ENCODE measurements at regions not wholly inside any gene's neighbourhood (a gene's known extent, or its start where the extent isn't known, plus 50 kb on each side); places are given as distances from the start of the nearest gene placed in this dataset.
"Not testable (repeated sequence)": the region's sequence is repeated elsewhere in the genome, so short reads cannot be mapped to it uniquely, and the experiment has no call there.

- no peak for DNase-seq (ENCODE audit: low read depth in 2 of 2)
Measured at GRCh38 chr10:3350205-3350604, 177.6 kb upstream of the PITRM1 start.

DNA sequence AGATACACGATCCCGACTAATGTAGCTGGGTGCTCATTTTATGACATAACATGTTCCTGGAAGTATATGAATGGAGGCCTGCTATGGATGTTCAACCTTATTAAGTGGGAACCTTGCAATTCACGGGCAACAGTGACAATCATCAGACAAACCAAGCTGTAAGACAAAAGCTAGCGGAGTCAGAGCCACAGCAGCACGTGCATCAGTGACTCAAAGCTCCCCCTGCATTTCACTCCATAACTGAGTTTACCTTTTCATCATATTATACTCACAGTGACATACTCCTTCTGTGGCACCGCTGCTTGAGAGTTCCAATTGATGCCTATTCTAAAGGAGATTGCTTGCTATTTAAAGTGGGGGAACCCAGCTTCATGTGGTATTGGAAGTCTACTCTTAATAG lies 176.0 kb upstream of the PITRM1 start:
- no peak for DNase-seq (ENCODE audit: low read depth in 2 of 2)

- DNase-seq (ENCODE audit: low read depth in 2 of 2): no peak
Measured at GRCh38 chr10:3347413-3348182, 175.0 kb upstream of the PITRM1 start.

DNA sequence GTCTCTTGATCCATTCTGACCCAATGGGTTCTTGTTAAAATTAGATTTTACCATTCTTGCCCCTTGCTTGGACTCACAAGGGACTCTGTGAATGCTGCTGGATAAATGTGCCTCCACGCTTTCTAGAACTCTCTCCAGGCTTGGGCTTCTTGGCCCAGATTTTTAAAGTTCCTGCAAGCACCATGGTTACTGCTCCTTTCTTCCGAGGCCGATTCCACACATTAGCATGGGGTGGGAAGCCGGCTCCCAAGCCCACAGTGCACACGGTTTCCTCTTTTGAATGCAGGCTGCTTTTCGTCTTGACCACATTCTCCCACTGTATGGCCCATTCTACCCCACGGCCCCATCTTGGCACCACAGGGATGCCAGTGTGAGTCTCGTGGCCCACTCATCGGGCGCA lies 174.3 kb upstream of the PITRM1 start:
- no peak for DNase-seq (ENCODE audit: low read depth in 2 of 2)

DNA sequence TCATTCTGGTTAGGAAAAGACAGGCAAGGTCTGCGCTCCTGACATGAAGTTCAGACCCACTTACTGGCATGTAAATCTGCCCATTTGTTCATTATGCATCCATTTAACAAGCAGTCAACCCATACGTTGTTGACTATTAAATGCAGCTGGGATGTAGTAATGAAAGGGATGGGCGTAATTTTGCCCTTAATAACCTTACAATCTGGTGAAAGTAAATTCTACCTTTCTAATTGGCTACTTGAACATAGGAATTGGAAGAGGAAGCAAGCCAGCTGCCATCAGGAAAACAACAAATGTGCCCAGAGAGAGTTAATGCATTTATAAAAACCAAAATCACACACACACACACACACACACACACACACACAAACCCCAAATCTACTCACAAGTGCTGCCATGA lies 170.2 kb upstream of the PITRM1 start:
- DNase-seq (ENCODE audit: low read depth in 2 of 2): no peak

DNA sequence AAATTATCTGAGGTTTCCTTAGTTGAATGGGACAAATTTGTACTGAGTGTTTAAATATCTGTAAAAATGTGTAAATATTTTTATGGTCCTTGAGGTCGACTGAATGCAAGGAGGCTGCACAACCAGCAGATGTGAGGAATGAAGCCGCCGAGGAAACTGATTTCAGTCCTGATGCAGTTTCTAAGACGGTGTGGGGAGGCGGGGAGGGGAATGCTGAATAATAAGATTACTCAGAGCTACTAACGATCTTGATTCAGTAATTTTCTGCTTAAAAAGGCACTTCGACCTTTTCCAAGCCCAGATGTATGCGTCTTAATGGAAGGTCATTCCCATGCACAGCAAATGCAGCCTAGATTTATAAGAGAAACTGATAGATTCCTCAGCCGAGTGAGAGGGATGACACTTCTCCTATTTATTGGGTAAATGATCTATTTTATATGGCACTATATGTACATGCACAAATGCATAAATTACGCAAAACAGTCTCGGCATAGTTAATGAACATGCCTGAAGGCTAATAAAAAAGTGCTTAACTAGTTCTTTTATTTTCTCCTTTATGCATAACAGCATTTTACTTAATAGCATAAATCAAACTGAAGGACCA lies 167.6 kb upstream of the PITRM1 start:
- no peak for DNase-seq (ENCODE audit: low read depth in 2 of 2)

DNA sequence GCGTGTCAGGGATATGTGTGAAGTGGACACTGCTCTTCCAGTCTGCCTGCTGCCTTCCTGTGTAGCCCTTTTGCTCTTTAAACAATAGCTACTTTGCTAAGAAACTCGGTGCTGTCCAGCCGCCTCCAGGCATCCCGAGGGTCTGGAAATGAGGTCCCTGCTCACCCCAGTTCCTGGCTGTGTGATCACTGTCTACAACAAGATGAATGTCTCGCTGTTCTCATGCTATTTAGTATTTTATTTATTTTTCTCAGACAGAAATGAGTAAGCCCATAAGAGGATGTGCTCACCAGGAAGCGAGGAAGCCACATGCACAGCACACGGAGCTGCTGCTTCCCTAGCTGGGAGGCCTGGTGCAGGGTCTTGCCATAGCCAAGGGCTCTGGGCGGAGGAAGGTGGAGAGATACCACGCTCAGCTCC lies 167.0 kb upstream of the PITRM1 start:
- DNase-seq (ENCODE audit: low read depth in 2 of 2): no peak

GRCh38 chr10:3339121-3339520 lies 166.5 kb upstream of the PITRM1 start:
- DNase-seq (ENCODE audit: low read depth in 2 of 2): no peak

DNA sequence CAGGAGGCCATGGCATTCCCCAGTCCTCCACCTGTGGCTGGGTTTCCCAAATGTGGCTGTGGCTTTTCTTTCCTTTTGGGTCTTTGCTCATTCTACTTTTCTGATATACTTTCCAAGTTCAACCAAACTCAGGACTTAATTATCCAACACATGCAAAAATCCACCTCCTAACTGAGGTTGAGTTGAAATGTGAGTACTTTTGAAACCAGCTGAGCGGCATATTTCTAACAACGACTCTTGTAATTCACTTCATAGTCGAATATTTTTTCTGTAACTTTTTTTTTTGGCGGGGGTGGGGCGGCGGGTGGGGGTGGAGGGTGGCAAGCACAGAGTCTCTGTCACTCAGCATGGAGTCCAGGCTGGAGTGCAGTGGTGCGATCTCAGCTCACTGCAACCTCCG lies 165.2 kb upstream of the PITRM1 start:
- DNase-seq (ENCODE audit: low read depth in 2 of 2): no peak

DNA sequence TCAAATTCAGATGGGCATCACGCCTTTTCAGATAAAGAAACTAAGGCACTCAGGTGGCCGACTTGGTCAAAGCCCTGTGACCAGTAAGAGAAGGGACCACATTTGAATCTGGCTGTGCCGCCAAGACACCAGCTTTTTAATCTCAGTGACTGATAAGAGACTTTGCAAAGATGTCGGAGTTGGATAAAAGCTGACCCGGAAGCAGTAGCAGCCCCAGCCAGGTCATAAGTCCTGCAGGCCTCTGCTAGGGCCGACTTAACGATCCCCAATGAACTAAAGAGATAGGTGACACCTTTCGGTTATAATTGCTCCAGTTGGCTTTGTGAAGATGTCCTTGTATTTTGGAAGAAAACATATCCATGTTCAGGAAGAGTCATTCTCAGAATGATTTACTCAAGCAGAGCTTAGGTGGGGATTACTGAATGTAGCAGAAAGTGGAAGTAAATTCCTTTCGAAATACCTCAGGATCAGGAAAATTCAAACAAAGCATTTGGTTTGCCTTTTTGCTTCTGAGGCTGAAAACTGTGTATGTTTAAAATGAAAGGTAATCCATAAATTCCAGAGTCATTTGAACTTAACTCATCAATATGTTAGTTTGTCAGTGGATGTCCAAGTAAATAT lies 164.2 kb upstream of the PITRM1 start:
- DNase-seq (ENCODE audit: low read depth in 2 of 2): no peak

GRCh38 chr10:3333426-3333825 lies 160.8 kb upstream of the PITRM1 start:
- DNase-seq (ENCODE audit: low read depth in 2 of 2): no peak

GRCh38 chr10:3331690-3332230 lies 159.2 kb upstream of the PITRM1 start:
- no peak for DNase-seq (ENCODE audit: low read depth in 2 of 2)

- no peak for DNase-seq (ENCODE audit: low read depth in 2 of 2)
Measured at GRCh38 chr10:3331187-3331586, 158.6 kb upstream of the PITRM1 start.

DNA sequence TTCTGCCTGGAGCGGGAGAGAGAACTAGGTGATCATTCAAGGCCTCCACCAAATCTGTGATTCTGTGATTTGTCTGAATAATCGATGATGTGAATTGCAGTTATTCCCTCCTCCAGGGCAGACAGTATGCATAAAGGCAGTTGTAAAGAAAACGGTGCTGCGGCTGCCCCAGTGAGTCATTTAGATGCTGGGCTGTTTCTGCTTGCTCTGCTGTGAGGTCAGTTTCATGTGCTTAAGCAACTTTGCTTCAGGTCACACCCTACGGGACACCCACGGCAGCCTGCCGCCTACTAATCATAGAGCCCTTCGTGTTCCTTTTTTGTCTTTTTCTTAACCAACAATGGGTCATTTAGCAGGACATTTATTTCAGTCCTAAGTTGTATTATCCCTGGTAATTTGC lies 158.1 kb upstream of the PITRM1 start:
- no peak for DNase-seq (ENCODE audit: low read depth in 2 of 2)

- no peak for DNase-seq (ENCODE audit: low read depth in 2 of 2)
Measured at GRCh38 chr10:3325954-3326750, 153.6 kb upstream of the PITRM1 start.

DNA sequence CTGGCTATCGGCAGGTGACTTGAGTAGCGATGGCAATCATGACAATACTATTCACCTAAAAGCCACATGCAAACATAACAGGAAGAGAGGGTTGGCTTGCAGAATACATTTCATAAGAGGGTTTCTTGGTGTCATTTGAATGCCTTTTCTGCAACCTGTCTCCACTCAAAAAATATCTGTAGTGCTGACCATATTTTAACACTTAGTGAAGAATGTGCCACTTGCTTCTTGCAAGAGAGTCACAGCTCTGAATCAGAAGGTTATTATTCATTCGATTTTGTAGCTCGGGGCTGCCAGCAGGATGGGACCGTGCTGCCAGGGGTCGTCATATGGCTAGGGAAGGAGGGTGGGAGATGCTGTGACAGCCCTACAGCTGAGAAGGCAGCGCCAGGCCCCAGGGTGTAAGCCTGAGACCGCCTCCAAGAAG lies 152.0 kb upstream of the PITRM1 start:
- no peak for DNase-seq (ENCODE audit: low read depth in 2 of 2)

GRCh38 chr10:3323865-3324498 lies 151.4 kb upstream of the PITRM1 start:
- no peak for DNase-seq (ENCODE audit: low read depth in 2 of 2)

DNA sequence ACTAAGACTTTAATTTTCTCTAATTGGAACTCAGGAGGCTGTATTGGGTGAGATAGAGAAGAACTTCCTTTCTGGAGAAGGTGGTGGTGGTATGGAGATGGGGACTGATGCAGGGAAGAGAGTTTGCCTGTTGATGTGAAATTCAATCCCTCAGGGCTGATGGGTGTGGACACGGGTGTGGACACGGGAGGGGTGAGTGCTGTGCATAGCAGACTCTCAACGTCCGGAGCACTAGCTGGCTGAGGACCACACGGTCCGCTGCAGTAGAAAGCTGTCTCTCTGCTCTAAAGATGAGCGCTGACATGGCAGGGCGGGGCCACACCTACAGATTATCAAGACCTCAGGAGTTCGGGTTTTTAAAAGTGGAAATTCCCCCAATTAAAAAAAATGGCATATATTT lies 148.5 kb upstream of the PITRM1 start:
- no peak for DNase-seq (ENCODE audit: low read depth in 2 of 2)

DNA sequence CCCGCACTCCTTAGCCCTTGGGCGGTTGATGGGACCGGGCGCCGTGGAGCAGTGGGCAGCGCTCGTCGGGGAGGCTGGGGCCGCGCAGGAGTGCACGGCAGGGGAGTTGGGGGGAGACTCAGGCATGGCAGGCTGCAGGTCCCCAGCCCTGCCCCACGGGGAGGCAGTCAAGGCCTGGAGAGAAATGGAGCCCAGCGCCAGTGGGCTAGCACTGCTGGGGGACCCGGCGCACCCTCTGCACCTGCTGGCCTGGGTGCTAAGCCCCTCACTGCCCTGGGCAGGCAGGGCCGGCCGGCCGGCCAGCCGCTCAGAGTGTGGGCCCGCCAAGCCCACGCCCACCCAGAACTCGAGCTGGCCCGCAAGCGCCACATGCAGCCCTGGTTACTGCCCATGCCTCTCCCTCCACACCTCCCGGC lies 147.2 kb upstream of the PITRM1 start:
- DNase-seq (ENCODE audit: low read depth in 2 of 2): no peak

DNA sequence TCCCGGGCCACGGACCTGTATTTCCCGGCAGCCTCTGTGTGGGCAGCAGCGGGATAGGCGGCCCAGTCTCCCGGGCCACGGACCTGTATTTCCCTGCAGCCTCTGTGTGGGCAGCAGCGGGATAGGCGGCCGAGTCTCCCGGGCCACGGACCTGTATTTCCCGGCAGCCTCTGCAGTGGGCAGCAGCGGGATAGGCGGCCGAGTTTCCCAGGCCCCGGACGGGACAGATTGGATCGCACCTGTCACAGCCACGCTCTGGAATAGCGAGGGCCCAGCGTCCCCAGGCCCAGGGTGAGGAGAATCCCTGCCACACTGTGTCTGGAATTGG lies 145.9 kb upstream of the PITRM1 start:
- not testable (repeated sequence) for DNase-seq (ENCODE audit: low read depth in 2 of 2)

- not testable (repeated sequence) for DNase-seq (ENCODE audit: low read depth in 2 of 2)
Measured at GRCh38 chr10:3317553-3318479, 145.2 kb upstream of the PITRM1 start.

Measured in stimulated activated CD4-positive, alpha-beta T cell treated with anti-CD3 and anti-CD28 coated beads, Interleukin-4, amount 100 ng/mL, for 48 hours (primary cell).